ENCODE measurements at regions not wholly inside any gene's neighbourhood (a gene's known extent, or its start where the extent isn't known, plus 50 kb on each side); places are given as distances from the start of the nearest gene placed in this dataset.

DNA sequence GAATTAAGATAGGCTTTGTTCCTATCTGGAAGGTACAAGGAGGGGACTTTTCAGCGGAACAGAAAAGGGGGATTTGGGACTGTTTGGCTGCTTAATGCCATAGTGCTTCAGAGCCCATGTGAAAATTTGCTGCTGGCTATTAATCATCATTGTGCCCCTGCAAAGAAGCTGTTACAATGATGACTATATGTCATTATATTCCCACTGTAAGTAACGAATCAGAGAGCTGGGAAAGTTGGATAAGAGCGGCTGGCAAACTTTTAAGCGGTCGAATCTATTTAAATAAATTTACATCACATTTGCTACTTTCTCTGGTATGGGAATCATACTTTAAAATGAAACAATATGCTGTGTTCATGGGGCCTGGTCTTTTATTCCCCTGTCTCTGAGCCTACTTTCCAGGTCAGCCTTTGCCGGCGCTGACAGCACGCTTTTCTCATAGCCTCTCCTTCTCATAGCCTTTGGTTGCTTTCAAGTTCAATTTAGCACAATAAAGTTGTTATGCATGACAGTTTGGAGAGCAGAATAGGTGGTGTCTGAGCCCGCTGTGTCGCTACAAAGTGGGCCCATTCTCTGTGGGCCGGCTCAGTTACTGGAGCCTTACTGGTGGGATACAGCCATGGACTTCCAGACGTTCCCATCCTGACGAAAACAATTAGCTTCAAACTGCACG is 271.2 kb upstream of the TMEM161B start:
- peaks cover 3% of the 10 kb centered on the region for H3K27me3 Mint-ChIP-seq (ENCODE audit: low read depth, poor library complexity)
- H3K36me3 Mint-ChIP-seq (ENCODE audit: low read depth), result no peaks in the 10 kb centered on the region
- no peak overlapping the region for H3K4me3 Mint-ChIP-seq
- no peaks in the 10 kb centered on the region for H3K4me1 Mint-ChIP-seq
- no peaks in the 10 kb centered on the region for H3K9me3 Mint-ChIP-seq
- DNase-seq, result no peak
- no peak overlapping the region for H3K27ac Mint-ChIP-seq
- TF ChIP-seq, protein P1, sequence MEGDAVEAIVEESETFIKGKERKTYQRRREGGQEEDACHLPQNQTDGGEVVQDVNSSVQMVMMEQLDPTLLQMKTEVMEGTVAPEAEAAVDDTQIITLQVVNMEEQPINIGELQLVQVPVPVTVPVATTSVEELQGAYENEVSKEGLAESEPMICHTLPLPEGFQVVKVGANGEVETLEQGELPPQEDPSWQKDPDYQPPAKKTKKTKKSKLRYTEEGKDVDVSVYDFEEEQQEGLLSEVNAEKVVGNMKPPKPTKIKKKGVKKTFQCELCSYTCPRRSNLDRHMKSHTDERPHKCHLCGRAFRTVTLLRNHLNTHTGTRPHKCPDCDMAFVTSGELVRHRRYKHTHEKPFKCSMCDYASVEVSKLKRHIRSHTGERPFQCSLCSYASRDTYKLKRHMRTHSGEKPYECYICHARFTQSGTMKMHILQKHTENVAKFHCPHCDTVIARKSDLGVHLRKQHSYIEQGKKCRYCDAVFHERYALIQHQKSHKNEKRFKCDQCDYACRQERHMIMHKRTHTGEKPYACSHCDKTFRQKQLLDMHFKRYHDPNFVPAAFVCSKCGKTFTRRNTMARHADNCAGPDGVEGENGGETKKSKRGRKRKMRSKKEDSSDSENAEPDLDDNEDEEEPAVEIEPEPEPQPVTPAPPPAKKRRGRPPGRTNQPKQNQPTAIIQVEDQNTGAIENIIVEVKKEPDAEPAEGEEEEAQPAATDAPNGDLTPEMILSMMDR (IDR thresholded peaks at IDR 0.05), result no peak

DNA sequence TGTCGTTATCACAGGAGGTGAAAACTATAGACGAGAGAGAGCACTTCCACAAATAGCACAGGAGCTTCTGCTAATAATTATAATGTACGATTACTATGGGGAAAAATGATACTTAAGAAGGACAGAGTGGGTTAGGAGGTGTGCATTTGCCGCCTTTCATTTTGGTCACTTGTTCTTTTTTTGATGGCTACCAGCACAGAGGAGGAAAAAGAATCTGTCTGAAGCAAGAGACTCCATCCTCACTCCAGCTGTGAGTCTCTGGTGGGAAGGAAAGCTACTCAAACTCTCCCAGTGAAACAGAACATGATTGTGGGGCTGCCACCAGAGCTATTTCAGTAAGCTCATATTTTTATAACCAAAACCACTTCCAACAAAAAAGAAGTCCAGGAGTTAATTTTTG is 270.4 kb upstream of the TMEM161B start:
- Mint-ChIP-seq H3K27me3 (ENCODE audit: low read depth, poor library complexity) (peaks cover 3% of the 10 kb centered on the region), H3K9me3 (no peaks in the 10 kb centered on the region), H3K36me3 (ENCODE audit: low read depth) (no peaks in the 10 kb centered on the region), H3K4me3 (no peak overlapping the region), H3K27ac (no peak overlapping the region), H3K4me1 (no peaks in the 10 kb centered on the region)
- TF ChIP-seq, protein P1 (IDR thresholded peaks at IDR 0.05), result no peak
- DNase-seq, result no peak

DNA sequence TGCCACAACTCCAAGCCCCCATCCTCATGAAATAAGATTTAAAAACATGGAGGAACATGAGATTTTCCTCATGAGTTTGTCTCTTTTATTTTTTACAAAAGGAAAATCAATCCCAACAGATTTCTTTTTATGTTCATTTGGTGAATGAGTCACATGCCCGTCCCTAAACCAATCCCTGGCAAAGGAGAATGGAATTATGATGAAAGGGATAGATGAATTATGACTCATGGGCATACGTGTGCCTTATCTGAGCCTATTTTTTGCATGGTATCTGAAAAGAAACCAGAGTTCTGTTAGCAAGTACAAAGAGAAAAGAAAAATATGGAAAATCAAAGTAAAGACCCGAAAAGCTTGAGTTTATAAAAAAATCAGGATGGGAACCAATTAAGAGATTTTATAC is 267.5 kb upstream of the TMEM161B start:
- Mint-ChIP-seq H3K4me3 (no peak overlapping the region), H3K4me1 (no peaks in the 10 kb centered on the region), H3K9me3 (no peaks in the 10 kb centered on the region), H3K36me3 (ENCODE audit: low read depth) (no peaks in the 10 kb centered on the region), H3K27me3 (ENCODE audit: low read depth, poor library complexity) (peaks cover 4% of the 10 kb centered on the region), H3K27ac (no peak overlapping the region)
- TF ChIP-seq, protein P1 (IDR thresholded peaks at IDR 0.05), result no peak
- no peak for DNase-seq

DNA sequence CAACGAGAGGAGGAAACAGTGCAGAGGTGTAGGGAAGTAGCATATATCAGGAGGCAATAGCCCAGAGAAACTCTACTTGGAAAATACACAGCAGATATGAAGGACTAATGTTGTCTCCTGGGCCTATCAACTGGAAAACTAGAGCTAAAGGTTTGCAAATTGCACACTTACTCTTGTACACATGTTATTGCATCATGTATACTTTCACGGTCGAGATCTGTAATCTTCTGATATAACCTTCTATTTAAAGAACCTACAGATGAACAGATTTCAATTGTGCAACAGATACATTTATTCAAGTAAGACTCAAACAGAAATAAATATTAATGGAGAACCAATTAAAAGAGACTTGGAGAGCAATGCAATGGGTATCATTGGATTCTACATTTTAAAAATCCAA is 256.3 kb upstream of the TMEM161B start:
- DNase-seq, result no peak
- TF ChIP-seq, protein P1 (IDR thresholded peaks at IDR 0.05), result no peak
- no peaks in the 10 kb centered on the region for H3K4me1 Mint-ChIP-seq
- H3K27me3 Mint-ChIP-seq (ENCODE audit: low read depth, poor library complexity), result no peaks in the 10 kb centered on the region
- no peak overlapping the region for H3K27ac Mint-ChIP-seq
- no peaks in the 10 kb centered on the region for H3K36me3 Mint-ChIP-seq (ENCODE audit: low read depth)
- H3K4me3 Mint-ChIP-seq, result no peak overlapping the region
- no peaks in the 10 kb centered on the region for H3K9me3 Mint-ChIP-seq

DNA sequence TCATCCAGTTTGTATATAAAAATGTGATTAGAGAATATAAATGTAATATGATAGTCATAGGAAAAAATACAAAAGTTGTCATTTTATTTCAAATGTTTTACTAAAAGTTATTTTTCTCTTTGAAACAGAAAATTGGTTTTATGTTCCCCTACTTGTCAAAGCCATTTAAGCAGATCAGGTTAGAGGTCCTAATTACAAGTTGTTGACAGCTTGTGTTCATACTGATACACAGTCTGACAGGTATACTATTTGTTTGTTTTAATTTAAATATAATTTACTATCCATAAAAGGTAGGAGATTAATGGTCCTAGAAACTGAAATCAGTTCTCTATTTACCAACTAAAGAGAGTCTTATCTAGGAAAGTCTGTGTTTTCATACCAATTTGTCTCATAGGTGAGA is 250.4 kb upstream of the TMEM161B start:
- DNase-seq, result no peak
- Mint-ChIP-seq H3K27me3 (ENCODE audit: low read depth, poor library complexity) (peaks cover 3% of the 10 kb centered on the region), H3K4me1 (no peaks in the 10 kb centered on the region), H3K36me3 (ENCODE audit: low read depth) (no peaks in the 10 kb centered on the region), H3K27ac (no peak overlapping the region), H3K9me3 (no peaks in the 10 kb centered on the region), H3K4me3 (no peak overlapping the region)
- TF ChIP-seq, protein P1 (IDR thresholded peaks at IDR 0.05), result no peak

Measured in nephron progenitor cell (in vitro differentiated cells).